Left ventricle myocardium inferior (tissue), 1 donor: ENCODE measurements at regions not wholly inside any gene's neighbourhood (a gene's known extent, or its start where the extent isn't known, plus 50 kb on each side); places are given as distances from the start of the nearest gene placed in this dataset.

Source experiments
- DNase-seq: peaks from one replicate; pipeline ENCODE4 v3.0.0-alpha.2; 2020
- H3K27ac ChIP-seq: fragments of 200-600 bp; replicated peaks from 2 replicates; pipeline ENCODE4 v1.8.0; 2021
- H3K27me3 ChIP-seq: fragments of 200-600 bp; 2 replicates; pipeline ENCODE4 v1.8.0; 2021; ENCODE audit warnings: low read depth
- H3K36me3 ChIP-seq: fragments of 200-600 bp; 2 replicates; pipeline ENCODE4 v1.8.0; 2021
- H3K4me1 ChIP-seq: fragments of 200-600 bp; 2 replicates; pipeline ENCODE4 v1.8.0; 2021
- H3K4me3 ChIP-seq: fragments of 200-600 bp; 2 replicates; pipeline ENCODE4 v1.8.0; 2021; ENCODE audit warnings: mild to moderate bottlenecking, moderate library complexity
- H3K9me3 ChIP-seq: fragments of 200-600 bp; replicated peaks from 2 replicates; pipeline ENCODE4 v1.8.0; 2021
- CTCF ChIP-seq: fragments of 200-600 bp; IDR thresholded peaks from 2 replicates; pipeline ENCODE4 v1.8.0; 2021; ENCODE audit warnings: antibody characterized with exemption, mild to moderate bottlenecking, borderline replicate concordance
- intact Hi-C: fragments of 100-400 bp; cut with micrococcal nuclease; formaldehyde crosslinking; loops from one replicate; pipeline ENCODE4 v1.11.0; 2022
- donor health status: DM: no; HTN: yes; CAD: no; lungs with severe emphysema.

GRCh38 chr6:85996034-85996375, 353.3 kb upstream of the SYNCRIP start:
- Histone ChIP-seq H3K27me3 (no peaks in the 10 kb centered on the region), H3K4me1 (no peaks in the 10 kb centered on the region), H3K4me3 (no peak overlapping the region), H3K36me3 (no peaks in the 10 kb centered on the region), H3K27ac (no peak overlapping the region), H3K9me3 (peaks cover 3% of the 10 kb centered on the region)
- intact Hi-C loops = no loop called here
- DNase-seq = no peak
- no peak for TF ChIP-seq CTCF

- no peaks in the 10 kb centered on the region for H3K4me1 ChIP-seq
- no peaks in the 10 kb centered on the region for H3K27me3 ChIP-seq
- no peaks in the 10 kb centered on the region for H3K36me3 ChIP-seq
- H3K9me3 ChIP-seq = peaks cover 3% of the 10 kb centered on the region
- no peak for DNase-seq
- no peak overlapping the region for H3K4me3 ChIP-seq
- TF ChIP-seq CTCF = no peak
- intact Hi-C loops = no loop called here
- no peak overlapping the region for H3K27ac ChIP-seq
These were observed 352.8 kb upstream of the SYNCRIP start for GRCh38 chr6:85995339-85996033.

GRCh38 chr6:85986681-85987080, 344.0 kb upstream of the SYNCRIP start:
- no peak for TF ChIP-seq CTCF

GRCh38 chr6:85983032-85983659, 340.5 kb upstream of the SYNCRIP start:
- peaks cover 45% of the 10 kb centered on the region for H3K9me3 ChIP-seq
- no peak for TF ChIP-seq CTCF
- DNase-seq = no peak

More at GRCh38 chr6:85986681-85987080, 344.0 kb upstream of the SYNCRIP start:
- Histone ChIP-seq H3K27me3 (no peaks in the 10 kb centered on the region), H3K27ac (no peak overlapping the region), H3K36me3 (no peaks in the 10 kb centered on the region), H3K4me1 (no peaks in the 10 kb centered on the region), H3K9me3 (peaks cover 33% of the 10 kb centered on the region), H3K4me3 (no peak overlapping the region)
- no peak for DNase-seq
- intact Hi-C loops = no loop called here

GRCh38 chr6:85977661-85978060, 335.0 kb upstream of the SYNCRIP start:
- Histone ChIP-seq H3K9me3 (peaks cover 25% of the 10 kb centered on the region), H3K36me3 (no peaks in the 10 kb centered on the region), H3K4me1 (no peaks in the 10 kb centered on the region), H3K27me3 (no peaks in the 10 kb centered on the region), H3K27ac (no peak overlapping the region), H3K4me3 (no peak overlapping the region)
- intact Hi-C loops = no loop called here
- no peak for TF ChIP-seq CTCF
- DNase-seq = no peak

More at GRCh38 chr6:85983032-85983659, 340.5 kb upstream of the SYNCRIP start:
- Histone ChIP-seq H3K27me3 (no peaks in the 10 kb centered on the region), H3K27ac (no peak overlapping the region), H3K4me1 (no peaks in the 10 kb centered on the region), H3K36me3 (no peaks in the 10 kb centered on the region), H3K4me3 (no peak overlapping the region)
- intact Hi-C loops = no loop called here
